ENCODE measurements at regions not wholly inside any gene's neighbourhood (a gene's known extent, or its start where the extent isn't known, plus 50 kb on each side); places are given as distances from the start of the nearest gene placed in this dataset.

- no peak overlapping the region for H2AK5ac ChIP-seq (ENCODE audit: insufficient read length, low read length)
- no peak overlapping the region for H2AFZ ChIP-seq (ENCODE audit: low read length)
- Mint-ChIP-seq H3K4me3 (no peak overlapping the region), H3K27me3 (ENCODE audit: low read depth) (peaks cover 2% of the 10 kb centered on the region), H3K4me1 (peaks cover 14 to 15% of the 10 kb centered on the region in 2 experiments), H3K36me3 (ENCODE audit: insufficient read depth in 1 of 3, low read depth in 3 of 3) (no peaks in the 10 kb centered on the region), H3K9me3 (no peaks in the 10 kb centered on the region; a peak in 1 of 5 replicates), H3K27ac (no peak overlapping the region)
- H4K91ac ChIP-seq (ENCODE audit: insufficient read length, low read depth, low read length): no peak overlapping the region
- H3K79me1 ChIP-seq (ENCODE audit: insufficient read depth, low read depth, low read length, poor library complexity, severe bottlenecking): no peaks in the 10 kb centered on the region
- H2BK15ac ChIP-seq (ENCODE audit: low read depth, low read length): no peak overlapping the region
- no peak overlapping the region for H3T11ph ChIP-seq (ENCODE audit: low read length)
- no peak overlapping the region for H3K14ac ChIP-seq (ENCODE audit: insufficient read depth, low read length)
- H3K23me2 ChIP-seq (ENCODE audit: insufficient read length, low read depth, low read length, poor library complexity, severe bottlenecking): no peaks in the 10 kb centered on the region
- H4K20me1 ChIP-seq (ENCODE audit: control insufficient read depth, insufficient read depth, insufficient read length): no peaks in the 10 kb centered on the region
- H2BK20ac ChIP-seq (ENCODE audit: low read depth, low read length, poor library complexity, severe bottlenecking): no peak overlapping the region
- no peak overlapping the region for H3K4me2 ChIP-seq (ENCODE audit: insufficient read depth, insufficient read length, low read length)
- H2BK12ac ChIP-seq (ENCODE audit: insufficient read length, low read depth, low read length): no peak overlapping the region
- no peak overlapping the region for H3K9ac ChIP-seq (ENCODE audit: extremely low read depth, insufficient read length, low read length)
- no peaks in the 10 kb centered on the region for H3K79me2 ChIP-seq (ENCODE audit: insufficient read depth, low read length)
- H3K23ac ChIP-seq (ENCODE audit: insufficient read length, low read depth, low read length): no peak overlapping the region
- H3K56ac ChIP-seq (ENCODE audit: insufficient read length, low read depth, low read length): no peak overlapping the region
- no peaks in the 10 kb centered on the region; the same call in 1 of the 2 replicates for H3K27me3 ChIP-seq (ENCODE audit: insufficient read depth, low read length)
- H3K9me3 ChIP-seq (ENCODE audit: control insufficient read depth, low read depth, low read length): no peaks in the 10 kb centered on the region
- no peak for TF ChIP-seq CTCF (conservative IDR thresholded peaks at IDR 0.05)
- no peak overlapping the region for H4K5ac ChIP-seq (ENCODE audit: insufficient read length, low read depth, low read length)
- WGBS (ENCODE audit: extremely low coverage, insufficient read length, low lambda C conversion rate): no CpG with 5 or more reads among the region's 4 CpGs
- no peak overlapping the region for H3K4ac ChIP-seq (ENCODE audit: low read depth, low read length)
- H3K4me1 ChIP-seq (ENCODE audit: insufficient read depth, low read length): peaks cover 4% of the 10 kb centered on the region; the same call in 1 of the 2 replicates
- no peak overlapping the region for H2BK120ac ChIP-seq (ENCODE audit: low read depth, low read length, poor library complexity, severe bottlenecking)
- no peak for DNase-seq
- no peak overlapping the region for H2BK5ac ChIP-seq (ENCODE audit: insufficient read length, low read length)
- H4K8ac ChIP-seq (replicated peaks; ENCODE audit: insufficient read length, low read depth, low read length): no peak overlapping the region
- H3K18ac ChIP-seq (ENCODE audit: insufficient read length, low read depth, low read length): no peak overlapping the region
- H3K27ac ChIP-seq (ENCODE audit: insufficient read length, low read depth, low read length): no peak overlapping the region
Measured at GRCh38 chr5:3678801-3679200, 83.2 kb downstream of the IRX1 start.

Measured in H9 (cell line).